NCI-H2107 (cell line): ENCODE measurements at regions not wholly inside any gene's neighbourhood (a gene's known extent, or its start where the extent isn't known, plus 50 kb on each side); places are given as distances from the start of the nearest gene placed in this dataset.
"Not testable (repeated sequence)": the region's sequence is repeated elsewhere in the genome, so short reads cannot be mapped to it uniquely, and the experiment has no call there.

Experiments
- DNase-seq: peaks from one replicate; lab custom pipeline; 2025; lab: John Stamatoyannopoulos, UW

DNA sequence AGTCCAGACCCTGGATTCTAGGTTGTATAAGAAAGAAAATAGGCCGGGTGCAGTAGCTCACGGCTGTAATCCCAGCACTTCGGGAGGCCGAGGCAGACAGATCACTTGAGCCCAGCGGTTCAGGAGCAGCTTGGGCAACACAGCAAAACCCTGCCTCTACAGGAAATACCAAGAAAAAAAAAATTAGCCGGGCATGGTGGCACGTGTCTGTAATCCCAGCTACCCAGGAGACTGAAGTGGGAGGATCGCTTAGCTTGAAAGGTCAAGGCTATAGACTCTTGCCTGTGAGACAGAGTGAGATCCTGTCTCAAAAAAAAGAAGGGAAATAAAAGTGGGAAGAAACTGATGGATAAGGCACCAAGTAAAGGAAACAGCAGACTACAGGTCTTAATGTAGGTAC is 287.9 kb upstream of the KLF14 start:
- no peak for DNase-seq

DNA sequence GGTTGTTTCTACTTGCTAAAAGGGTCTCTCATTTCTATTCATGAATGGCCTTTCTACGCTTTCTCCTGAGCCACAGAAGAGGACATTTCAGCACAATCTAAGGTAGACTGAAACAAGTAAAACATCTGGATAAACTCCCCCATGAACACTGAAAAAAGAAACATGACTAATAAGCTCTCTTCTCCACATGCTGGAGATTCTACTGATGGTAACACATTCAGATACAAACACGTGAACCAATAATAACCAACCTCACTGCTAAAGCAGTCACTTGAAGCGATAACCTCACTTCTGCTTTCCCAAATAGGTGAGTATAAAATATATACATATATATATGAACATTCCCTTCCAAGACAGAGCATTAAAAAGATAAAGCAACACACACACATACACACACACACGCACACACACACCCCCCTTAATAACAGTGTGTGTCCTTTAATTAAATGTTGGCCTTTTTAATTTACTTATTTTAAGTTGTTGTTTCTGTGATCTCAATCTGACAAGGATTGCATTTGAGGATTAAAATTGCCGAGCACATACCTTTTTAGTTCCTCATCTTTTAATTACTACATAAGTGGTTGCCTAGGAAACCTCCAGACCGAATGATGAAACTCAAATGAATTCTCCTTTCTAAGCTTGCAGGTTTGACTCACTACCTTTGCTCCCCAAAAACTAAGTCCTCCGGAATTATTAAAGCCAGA is 292.4 kb upstream of the KLF14 start:
- no peak for DNase-seq

GRCh38 chr7:131027287-131027773 is 293.3 kb upstream of the KLF14 start:
- DNase-seq = no peak

- DNase-seq = no peak
Observed at GRCh38 chr7:131028295-131028694, 294.3 kb upstream of the KLF14 start.

DNA sequence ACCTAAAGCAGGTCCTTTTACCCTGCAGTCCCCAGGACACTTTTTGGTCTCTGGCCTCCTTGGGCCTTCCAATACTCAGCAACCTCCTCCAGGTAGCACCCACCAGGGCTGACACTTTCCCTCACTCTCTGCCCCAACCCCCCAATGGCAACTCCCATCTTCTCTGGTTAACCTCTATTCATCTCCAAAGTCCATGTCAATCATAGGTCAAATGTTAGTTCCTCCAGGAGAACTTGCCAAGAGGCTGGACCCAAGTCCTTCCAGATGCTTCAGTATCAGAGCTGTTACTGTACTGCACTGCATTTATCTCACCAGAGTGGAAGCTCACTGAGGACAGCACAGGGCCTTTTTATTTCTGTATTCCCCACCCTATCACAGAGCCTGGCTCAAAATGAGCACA is 295.0 kb upstream of the KLF14 start:
- no peak for DNase-seq

GRCh38 chr7:131031099-131031868 is 296.4 kb upstream of the MKLN1 start:
- no peak for DNase-seq

DNA sequence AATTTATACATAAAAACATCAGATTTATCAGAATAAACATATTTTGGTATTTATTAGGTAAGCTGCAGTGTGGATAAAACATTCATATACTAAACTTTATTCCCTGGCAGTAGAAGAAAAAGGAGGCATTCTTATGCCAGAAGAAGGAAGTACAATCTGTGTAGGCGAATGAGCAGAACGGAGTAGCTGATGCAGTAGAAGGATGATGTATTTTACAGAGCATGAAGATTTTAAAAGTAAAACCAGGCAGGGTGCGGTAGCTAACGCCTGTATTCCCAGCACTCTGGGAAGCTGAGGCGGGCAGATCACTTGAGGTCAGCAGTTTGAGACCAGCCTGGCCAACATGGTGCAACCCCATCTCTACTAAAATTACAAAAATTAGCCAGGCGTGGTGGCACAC is 294.9 kb upstream of the MKLN1 start:
- DNase-seq = no peak

DNA sequence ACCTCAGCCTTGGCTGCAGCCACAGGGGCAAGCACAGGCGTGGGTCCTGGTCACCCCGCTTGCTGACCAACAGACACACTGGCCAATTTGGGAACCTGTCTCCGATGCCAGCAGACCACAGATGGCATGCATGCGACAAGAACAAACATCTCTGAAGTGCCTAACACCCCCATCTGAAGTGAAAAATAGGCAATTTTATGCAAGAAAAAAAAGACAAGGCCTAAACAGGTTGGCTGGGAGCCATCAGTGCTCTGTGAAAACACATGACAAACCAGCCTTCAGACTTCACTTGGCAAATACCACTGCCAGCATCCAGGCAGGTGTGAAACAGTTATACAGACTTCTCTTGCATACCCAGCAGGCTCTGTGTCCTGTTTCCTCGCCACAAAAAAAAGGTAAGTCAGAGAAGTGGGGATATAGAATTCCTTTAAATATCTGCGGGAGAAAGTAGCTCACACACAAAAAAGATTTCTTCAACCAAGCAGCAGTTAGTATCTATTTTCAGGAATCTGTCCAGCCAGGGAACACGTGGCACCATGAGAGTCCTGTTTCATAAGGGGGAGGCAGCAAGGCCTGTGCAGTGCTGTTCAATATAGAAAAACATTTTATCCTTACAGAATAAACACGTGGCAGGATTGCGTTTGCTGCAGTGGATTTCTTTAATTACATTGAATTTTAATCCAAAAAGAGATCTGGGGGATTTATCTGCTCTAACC is 293.4 kb upstream of the MKLN1 start:
- no peak for DNase-seq

DNA sequence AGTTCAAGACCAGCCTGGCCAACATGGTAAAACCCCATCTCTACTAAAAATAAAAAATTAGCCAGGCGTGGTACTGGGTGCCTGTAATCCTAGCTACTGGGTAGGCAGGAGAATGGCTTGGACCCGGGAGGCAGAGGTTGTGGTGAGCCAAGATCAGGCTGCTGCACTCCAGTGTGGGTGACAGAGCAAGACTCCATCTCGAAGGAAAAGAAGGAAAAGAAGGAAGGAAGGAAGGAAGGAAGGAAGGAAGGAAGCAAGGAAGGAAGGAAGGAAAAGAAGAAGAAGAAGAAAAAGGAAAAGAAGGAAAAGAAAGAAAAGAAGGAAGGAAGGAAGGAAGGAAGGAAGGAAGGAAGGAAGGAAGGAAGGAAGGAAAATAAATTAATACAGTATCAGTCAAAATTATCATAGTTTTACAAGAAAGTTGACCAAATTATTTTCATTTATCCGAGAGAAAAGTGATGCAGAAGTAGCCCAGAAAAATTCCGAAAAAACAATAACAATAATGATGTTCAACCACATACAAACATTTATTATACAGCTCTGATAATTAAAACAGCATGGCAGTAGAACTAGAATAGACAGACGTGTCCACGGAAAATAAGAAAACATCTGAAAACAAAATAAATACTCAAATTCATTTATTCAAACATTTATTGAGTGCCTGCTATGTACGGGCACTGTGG is 292.4 kb upstream of the MKLN1 start:
- DNase-seq = no peak

GRCh38 chr7:131038153-131038552 is 289.5 kb upstream of the MKLN1 start:
- DNase-seq = no peak

DNA sequence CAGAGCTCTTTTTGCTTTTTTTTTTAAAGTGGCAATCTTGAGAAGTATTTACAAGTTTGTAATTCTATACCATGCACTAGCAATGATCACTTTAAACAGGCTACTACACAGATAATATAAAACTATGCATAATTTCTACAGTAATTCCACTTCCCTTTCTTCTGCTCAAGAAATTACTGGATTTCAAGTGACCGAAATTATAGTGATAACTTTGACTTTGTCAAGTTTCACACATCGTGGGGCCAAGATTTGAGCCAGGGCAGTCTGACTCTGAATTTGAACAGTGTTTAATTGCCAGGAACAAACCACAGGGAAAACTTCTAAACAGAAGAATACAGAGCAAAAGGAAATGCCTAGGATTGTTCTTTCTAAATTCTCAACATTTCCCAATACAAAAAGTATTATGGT is 288.3 kb upstream of the MKLN1 start:
- DNase-seq = no peak

DNA sequence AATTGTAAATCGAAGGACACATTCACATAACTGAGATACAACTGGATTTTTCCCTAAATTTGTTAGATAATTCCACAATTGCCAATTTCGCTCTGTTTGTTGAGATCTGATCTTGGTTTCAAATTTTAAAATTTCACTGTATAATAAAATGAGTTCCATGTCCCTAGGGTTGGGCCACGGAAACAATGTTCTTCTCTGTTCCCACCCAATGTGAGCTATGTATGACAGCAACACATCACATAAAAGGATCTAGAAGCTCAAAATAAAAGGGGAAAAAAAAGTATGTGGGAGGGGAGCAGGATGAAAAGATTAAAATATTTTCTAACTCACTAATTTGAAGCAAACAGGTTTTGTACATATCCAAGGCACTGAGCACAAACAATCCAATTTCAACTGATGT is 287.8 kb upstream of the MKLN1 start:
- no peak for DNase-seq

DNA sequence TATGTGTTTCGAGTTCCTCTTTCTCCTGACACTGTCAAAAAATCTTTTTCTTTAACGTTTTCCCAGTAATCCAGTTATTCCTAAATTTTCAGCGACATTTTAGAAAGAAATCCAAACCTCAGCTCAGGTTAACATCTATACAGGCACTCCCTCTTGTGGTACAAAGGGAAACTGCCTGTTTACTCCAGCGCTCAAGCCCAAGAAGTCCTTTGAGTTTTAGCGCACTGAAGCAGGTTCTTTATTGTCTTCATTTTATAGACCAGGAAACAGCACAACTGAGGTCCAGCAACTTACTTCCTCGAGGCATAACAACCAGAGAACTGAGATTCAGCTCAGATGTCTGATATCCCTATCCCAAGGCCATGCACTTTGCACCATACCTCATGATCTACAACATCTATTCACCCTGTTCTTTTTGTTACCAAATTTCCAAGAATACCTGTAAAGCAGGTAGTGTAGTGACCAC is 287.2 kb upstream of the MKLN1 start:
- DNase-seq = no peak

GRCh38 chr7:131041012-131041695 is 286.5 kb upstream of the MKLN1 start:
- DNase-seq = not testable (repeated sequence)

DNA sequence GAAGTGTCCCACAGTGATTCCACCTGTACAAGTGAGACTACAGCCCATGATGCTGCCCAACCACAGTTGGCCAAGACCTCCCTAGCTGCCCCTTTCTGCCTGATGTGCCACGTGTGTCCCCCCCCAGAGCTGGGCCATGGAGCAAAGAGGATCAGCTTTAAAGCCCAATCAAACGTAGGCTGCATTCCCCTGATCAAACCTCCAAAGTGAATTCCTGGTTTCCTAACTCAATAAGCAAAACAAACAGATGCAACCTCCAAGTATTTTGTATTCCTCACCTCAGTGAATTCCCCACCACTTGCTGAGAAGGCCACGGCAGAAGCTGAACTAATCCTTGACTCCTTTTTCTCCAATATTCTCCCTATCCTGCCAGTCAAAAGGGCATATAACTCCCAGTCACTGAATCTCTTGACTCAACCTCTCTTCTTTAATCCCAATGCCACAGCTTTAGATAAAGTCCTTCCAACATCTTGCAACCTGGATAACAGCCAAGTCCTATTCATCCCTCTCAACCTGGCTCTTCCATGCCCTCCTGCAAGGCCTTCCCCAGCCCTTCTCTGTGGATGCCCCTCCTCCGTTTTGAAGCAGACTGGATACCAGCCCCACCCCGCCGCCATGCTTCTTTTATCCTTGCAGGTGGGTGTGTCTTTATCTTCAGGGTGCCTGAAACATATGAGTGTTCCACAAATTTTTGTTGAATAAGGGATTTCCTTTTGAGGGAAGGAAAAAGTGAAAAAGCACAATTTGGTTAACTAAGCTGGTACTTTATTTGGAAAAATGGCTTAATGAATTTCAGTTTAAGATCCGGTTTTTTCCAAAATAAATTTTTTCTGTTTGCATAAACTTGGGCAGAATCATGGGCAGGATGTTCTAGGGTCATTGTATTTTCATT is 285.2 kb upstream of the MKLN1 start:
- no peak for DNase-seq

DNA sequence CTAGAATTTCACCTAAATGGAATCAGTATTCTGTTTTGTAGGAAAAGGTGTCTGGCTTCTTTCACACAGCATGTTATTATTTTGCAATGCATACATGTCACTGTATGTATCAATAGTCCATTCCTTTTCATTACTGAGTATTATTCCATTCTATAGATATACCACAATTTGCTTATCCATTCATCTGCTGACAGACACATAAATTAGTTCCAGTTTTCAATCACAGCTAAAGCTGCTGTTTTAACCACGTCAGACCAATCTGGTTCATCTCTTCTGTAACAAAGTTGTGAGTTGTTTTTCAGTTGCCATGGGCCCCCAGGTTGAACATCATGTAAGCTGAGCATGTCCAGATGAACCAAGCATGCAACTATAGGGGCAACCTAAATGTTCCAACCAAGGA is 282.1 kb upstream of the MKLN1 start:
- DNase-seq = no peak

- no peak for DNase-seq
Observed at GRCh38 chr7:131046246-131046645, 281.4 kb upstream of the MKLN1 start.

DNA sequence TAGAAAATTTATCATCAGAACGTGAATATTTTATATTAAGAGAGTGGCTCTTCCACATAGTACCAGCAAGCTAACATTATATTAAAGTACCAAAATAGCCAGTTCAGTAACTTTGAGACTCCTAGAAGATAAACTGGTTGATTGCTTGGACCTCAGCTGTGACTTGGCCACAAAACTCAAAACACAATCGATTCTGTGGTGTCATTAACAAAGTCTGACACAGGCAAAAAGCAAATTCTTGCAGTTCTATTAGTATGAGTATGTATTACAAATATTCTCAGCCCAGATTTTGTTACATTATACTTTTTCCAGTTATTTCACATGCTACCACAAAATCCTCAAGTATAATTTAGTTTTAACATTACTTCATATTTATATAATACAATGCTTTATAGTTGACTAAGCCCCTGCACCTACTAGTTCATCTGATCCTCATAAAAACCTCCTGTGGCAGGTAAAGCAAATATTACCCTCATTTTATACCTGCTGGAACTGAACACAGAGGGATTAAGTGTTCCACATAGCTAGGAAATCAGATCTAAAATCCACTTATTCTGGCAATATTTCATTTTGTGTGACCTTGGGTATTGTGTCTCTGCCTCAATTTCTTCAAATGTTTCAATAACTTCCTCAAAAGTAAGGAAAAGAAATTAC is 279.9 kb upstream of the MKLN1 start:
- DNase-seq = no peak

DNA sequence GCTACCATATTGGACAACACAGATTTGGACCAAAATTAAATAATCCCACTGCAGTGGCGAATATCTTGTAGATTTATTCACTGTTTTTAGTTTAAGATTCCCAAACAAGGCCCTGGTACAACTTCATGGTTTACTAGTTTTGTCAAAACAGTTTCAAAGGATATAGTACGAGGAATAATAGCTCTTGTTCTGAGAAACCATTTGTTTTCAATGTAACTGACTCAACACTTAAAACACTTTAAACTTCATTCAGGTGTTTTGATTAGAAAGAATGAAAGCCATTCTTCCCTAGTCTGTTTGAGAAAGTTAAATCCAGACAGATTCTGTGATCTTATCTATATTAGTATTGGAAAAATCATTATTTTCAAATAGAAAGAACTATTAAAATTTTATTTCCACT is 276.4 kb upstream of the MKLN1 start:
- DNase-seq = no peak

GRCh38 chr7:131052285-131052904 is 275.3 kb upstream of the MKLN1 start:
- no peak for DNase-seq
